GM23248 (cell line): ENCODE measurements at regions not wholly inside any gene's neighbourhood (a gene's known extent, or its start where the extent isn't known, plus 50 kb on each side); places are given as distances from the start of the nearest gene placed in this dataset.
"Not testable (repeated sequence)": the region's sequence is repeated elsewhere in the genome, so short reads cannot be mapped to it uniquely, and the experiment has no call there.

Experiments
- DNase-seq: peaks from one replicate; pipeline ENCODE4 v3.0.0-alpha.2; 2015
- H2AFZ ChIP-seq: fragments of 200-600 bp; sonication (generic); 2 replicates; pipeline ENCODE4 v1.6.1; 2016; ENCODE audit warnings: antibody characterized with exemption
- H3F3A ChIP-seq: fragments of 200-600 bp; sonication (generic); 2 replicates; pipeline ENCODE4 v1.6.1; 2016; ENCODE audit warnings: mild to moderate bottlenecking, antibody characterized with exemption, mixed run types; ENCODE audit not compliant: insufficient read depth
- H3K27ac ChIP-seq: fragments of 200-600 bp; sonication (generic); 2 replicates; pipeline ENCODE4 v1.5.1; 2016; ENCODE audit warnings: mild to moderate bottlenecking
- H3K27me3 ChIP-seq: fragments of 200-600 bp; sonication (generic); replicated peaks from 2 replicates; pipeline ENCODE4 v1.6.1; 2016; ENCODE audit warnings: mild to moderate bottlenecking; ENCODE audit not compliant: insufficient read depth
- H3K36me3 ChIP-seq: fragments of 200-600 bp; sonication (generic); 2 replicates; pipeline ENCODE4 v1.6.1; 2016; ENCODE audit warnings: low read depth, mild to moderate bottlenecking
- H3K4me1 ChIP-seq: fragments of 200-600 bp; sonication (generic); 2 replicates; pipeline ENCODE4 v1.6.1; 2016; ENCODE audit warnings: mild to moderate bottlenecking; ENCODE audit not compliant: insufficient read depth
- H3K4me2 ChIP-seq: fragments of 200-600 bp; sonication (generic); one replicate; pipeline ENCODE4 v1.6.1; 2016; ENCODE audit warnings: mild to moderate bottlenecking; ENCODE audit not compliant: unreplicated experiment
- H3K4me3 ChIP-seq: fragments of 200-600 bp; sonication (generic); 2 replicates; pipeline ENCODE4 v1.5.1; 2016; ENCODE audit warnings: mild to moderate bottlenecking
- H3K79me2 ChIP-seq: fragments of 200-600 bp; sonication (generic); 2 replicates; pipeline ENCODE4 v1.6.1; 2016; ENCODE audit warnings: mild to moderate bottlenecking; ENCODE audit not compliant: insufficient read depth
- H3K9ac ChIP-seq: fragments of 200-600 bp; sonication (generic); 2 replicates; pipeline ENCODE4 v1.6.1; 2016; ENCODE audit warnings: mild to moderate bottlenecking
- H3K9me2 ChIP-seq: fragments of 200-600 bp; sonication (generic); 2 replicates; pipeline ENCODE4 v1.6.1; 2016; ENCODE audit warnings: mixed run types, mild to moderate bottlenecking, moderate library complexity; ENCODE audit not compliant: insufficient read depth
- H3K9me3 ChIP-seq: fragments of 200-600 bp; sonication (generic); one replicate; pipeline ENCODE4 v1.6.1; 2017; ENCODE audit warnings: low read depth
- H4K20me1 ChIP-seq: fragments of 200-600 bp; sonication (generic); 2 replicates; pipeline ENCODE4 v1.6.0; 2016; ENCODE audit not compliant: insufficient read depth
- EZH2 ChIP-seq: fragments of 200-600 bp; sonication (generic); IDR thresholded peaks from 2 replicates; pipeline ENCODE4 v1.6.1; 2018; ENCODE audit warnings: antibody characterized with exemption, mild to moderate bottlenecking; ENCODE audit not compliant: insufficient read depth, poor library complexity, severe bottlenecking
- EZH2phosphoT487 ChIP-seq: fragments of 200-600 bp; sonication (generic); IDR thresholded peaks from 2 replicates; pipeline ENCODE4 v1.6.1; 2018; ENCODE audit warnings: antibody characterized with exemption, moderate library complexity, mild to moderate bottlenecking, low read depth; ENCODE audit not compliant: insufficient read depth
- WGBS, 2 experiments: methylation state at CpG; one replicate each; pipeline ENCODE4 v1.1.6; 2015 to 2017; ENCODE audit warnings: low lambda C conversion rate in 2 of 2, low coverage in 1 of 2; ENCODE audit errors: missing lambda C conversion rate in 2 of 2; 5-methylcytosine and 5-hydroxymethylcytosine counted together
- in situ Hi-C: fragments of 300-500 bp; cut with MboI; formaldehyde crosslinking; loops from 2 replicates; pipeline ENCODE4 v1.15.0; 2020

DNA sequence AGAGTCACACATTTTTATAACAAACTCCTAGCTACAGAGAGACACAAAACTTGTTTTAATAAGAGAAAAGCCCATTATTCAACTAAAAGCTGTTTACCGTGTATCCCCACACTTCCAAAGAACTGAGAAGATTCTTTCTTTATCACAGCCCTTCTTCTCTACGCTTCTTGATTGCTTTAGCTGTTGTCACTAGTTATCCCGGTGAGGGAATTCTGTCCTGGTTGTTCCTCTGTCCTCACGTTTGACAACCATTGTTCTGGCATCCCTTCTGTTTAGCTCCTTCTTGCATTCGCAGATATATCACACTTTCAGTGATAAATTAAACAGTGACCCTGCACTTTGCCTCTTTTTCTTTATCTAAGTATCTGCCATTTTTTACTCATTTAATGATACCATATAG, 1035.1 kb upstream of the PCDH20 start:
- no peak overlapping the region for H3K9ac ChIP-seq
- no peaks in the 10 kb centered on the region for H3F3A ChIP-seq
- H2AFZ ChIP-seq = no peak overlapping the region
- TF ChIP-seq EZH2phosphoT487 (no peak), EZH2 (no peak)
- H3K27me3 ChIP-seq = no peaks in the 10 kb centered on the region
- H3K4me2 ChIP-seq = no peak overlapping the region
- H3K4me1 ChIP-seq = no peaks in the 10 kb centered on the region
- H3K9me3 ChIP-seq = no peaks in the 10 kb centered on the region
- WGBS, 2 experiments = 23 to 29% methylated on average over 5 of the region's 5 CpGs
- DNase-seq = no peak
- no peaks in the 10 kb centered on the region for H3K36me3 ChIP-seq
- in situ Hi-C loops = no loop called here
- H3K79me2 ChIP-seq = no peaks in the 10 kb centered on the region
- no peak overlapping the region for H3K27ac ChIP-seq
- no peaks in the 10 kb centered on the region for H4K20me1 ChIP-seq
- no peak overlapping the region for H3K4me3 ChIP-seq
- no peaks in the 10 kb centered on the region for H3K9me2 ChIP-seq

DNA sequence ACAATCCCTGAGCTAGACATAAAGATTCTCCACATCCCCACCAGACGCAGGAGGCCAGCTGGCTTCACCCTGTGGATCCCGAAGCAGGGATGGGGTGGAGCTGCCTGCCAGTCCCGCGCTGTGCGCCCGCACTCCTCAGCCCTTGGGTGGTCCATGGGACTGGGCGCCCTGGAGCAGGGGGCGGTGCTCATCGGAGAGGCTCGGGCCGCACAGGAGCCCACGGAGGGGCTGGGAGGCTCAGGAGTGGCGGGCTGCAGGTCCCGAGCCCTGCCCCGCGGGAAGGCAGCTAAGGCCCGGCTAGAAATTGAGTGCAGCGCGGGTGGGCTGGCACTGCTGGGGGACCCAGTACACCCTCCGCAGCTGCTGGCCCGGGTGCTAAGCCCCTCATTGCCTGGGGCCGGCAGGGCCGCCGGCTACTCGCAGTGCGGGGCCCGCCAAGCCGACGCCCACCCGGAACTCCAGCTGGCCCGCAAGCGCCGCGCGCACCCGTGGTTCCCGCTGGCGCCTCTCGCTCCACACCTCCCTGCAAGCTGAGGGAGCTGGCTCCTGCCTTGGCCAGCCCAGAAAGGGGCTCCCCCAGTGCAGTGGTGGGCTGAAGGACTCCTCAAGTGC, 1032.2 kb upstream of the PCDH20 start:
- H3K27ac ChIP-seq, H3K4me3 ChIP-seq, H3K9me2 ChIP-seq, H3K36me3 ChIP-seq, H3K4me1 ChIP-seq, H4K20me1 ChIP-seq, H3K9ac ChIP-seq, H3K27me3 ChIP-seq, in situ Hi-C loops, H3K4me2 ChIP-seq, H3K79me2 ChIP-seq, H3K9me3 ChIP-seq, DNase-seq, H2AFZ ChIP-seq, H3F3A ChIP-seq: not testable (repeated sequence)
- 78 to 84% methylated on average over 23 to 38 of the region's 39 CpGs for WGBS, 2 experiments

DNA sequence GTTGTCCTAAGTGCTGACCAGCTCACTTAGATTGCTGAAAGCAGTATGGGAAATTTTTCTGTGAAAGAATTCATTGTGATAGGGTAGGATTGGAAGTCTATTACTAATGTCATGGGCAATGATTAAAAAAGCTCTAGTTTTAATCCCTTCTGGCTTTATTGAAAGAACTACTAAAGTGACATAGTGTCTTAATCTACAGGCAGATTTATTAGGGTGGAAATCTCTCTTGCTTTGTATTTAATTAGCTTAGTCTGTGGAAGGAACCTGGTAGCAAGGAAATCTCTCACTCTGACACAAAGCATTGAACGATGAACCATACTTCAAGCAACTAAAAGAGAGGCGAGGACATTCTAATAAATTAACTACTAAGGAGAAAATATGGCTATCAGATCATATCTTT, 1029.2 kb upstream of the PCDH20 start:
- no peak overlapping the region for H2AFZ ChIP-seq
- H3K9me2 ChIP-seq = no peaks in the 10 kb centered on the region
- no peaks in the 10 kb centered on the region for H3K36me3 ChIP-seq
- H3K27me3 ChIP-seq = no peaks in the 10 kb centered on the region
- H3K79me2 ChIP-seq = no peaks in the 10 kb centered on the region
- H4K20me1 ChIP-seq = no peaks in the 10 kb centered on the region
- H3F3A ChIP-seq = no peaks in the 10 kb centered on the region
- no peaks in the 10 kb centered on the region for H3K9me3 ChIP-seq
- H3K9ac ChIP-seq = no peak overlapping the region
- no peak overlapping the region for H3K4me3 ChIP-seq
- no peak for DNase-seq
- no peak for TF ChIP-seq EZH2phosphoT487
- TF ChIP-seq EZH2 = no peak
- no peak overlapping the region for H3K27ac ChIP-seq
- in situ Hi-C loops = no loop called here
- no peak overlapping the region for H3K4me2 ChIP-seq
- 11 to 19% methylated on average over 2 of the region's 2 CpGs for WGBS, 2 experiments
- no peaks in the 10 kb centered on the region for H3K4me1 ChIP-seq

DNA sequence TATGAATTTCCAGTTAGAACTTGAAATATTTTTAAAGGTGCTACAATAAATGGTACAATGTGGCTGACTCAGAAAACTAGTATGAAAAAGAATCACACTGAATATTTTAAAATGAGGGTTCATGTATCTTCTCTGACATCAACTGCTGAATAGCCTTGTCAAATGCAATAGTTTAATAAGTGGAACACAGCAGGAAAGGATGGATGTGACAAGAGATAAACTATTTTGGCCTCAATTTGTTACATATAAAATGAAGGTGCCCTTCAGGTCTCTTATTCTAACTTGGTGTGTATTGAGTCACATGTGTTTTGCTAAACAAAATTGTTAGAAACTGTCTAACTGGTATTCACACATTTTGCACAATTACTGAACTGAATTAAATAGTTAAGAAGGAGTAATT, 1018.4 kb upstream of the PCDH20 start:
- Histone ChIP-seq H3K27me3 (no peaks in the 10 kb centered on the region), H3K4me1 (no peaks in the 10 kb centered on the region), H3K9me3 (no peaks in the 10 kb centered on the region), H4K20me1 (no peaks in the 10 kb centered on the region), H3K36me3 (no peaks in the 10 kb centered on the region), H3K79me2 (no peaks in the 10 kb centered on the region), H3K4me3 (no peak overlapping the region), H2AFZ (no peak overlapping the region), H3K27ac (no peak overlapping the region), H3F3A (no peaks in the 10 kb centered on the region), H3K4me2 (no peak overlapping the region), H3K9me2 (no peaks in the 10 kb centered on the region), H3K9ac (no peak overlapping the region)
- TF ChIP-seq EZH2phosphoT487 (no peak), EZH2 (no peak)
- in situ Hi-C loops = no loop called here
- DNase-seq = no peak

DNA sequence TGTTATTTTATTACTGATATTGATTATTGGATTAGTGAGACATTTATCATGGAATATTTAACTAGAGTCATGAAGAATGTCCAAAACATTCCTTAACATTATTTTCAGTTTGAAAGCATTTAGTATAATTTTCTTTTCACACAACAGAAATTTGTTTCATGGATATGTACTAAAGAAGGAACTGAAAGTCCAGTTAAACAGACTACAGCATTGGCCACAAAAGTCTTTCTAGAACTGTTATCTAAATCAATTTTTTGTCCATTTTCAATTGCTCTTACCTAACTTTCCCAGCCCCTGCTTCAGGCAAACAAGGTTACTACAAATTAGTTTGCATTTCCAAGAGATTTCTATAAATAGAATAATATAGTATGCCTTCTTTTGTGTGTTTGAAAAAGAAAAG, 1018.0 kb upstream of the PCDH20 start:
- TF ChIP-seq EZH2 = no peak
- Histone ChIP-seq H4K20me1 (no peaks in the 10 kb centered on the region), H3K9me3 (no peaks in the 10 kb centered on the region), H3K79me2 (no peaks in the 10 kb centered on the region), H2AFZ (no peak overlapping the region), H3F3A (no peaks in the 10 kb centered on the region), H3K36me3 (no peaks in the 10 kb centered on the region), H3K9me2 (no peaks in the 10 kb centered on the region), H3K9ac (no peak overlapping the region), H3K4me1 (no peaks in the 10 kb centered on the region), H3K27ac (no peak overlapping the region), H3K4me3 (no peak overlapping the region), H3K4me2 (no peak overlapping the region), H3K27me3 (no peaks in the 10 kb centered on the region)
- no peak for DNase-seq
- in situ Hi-C loops = no loop called here
